ENCODE measurements at regions not wholly inside any gene's neighbourhood (a gene's known extent, or its start where the extent isn't known, plus 50 kb on each side); places are given as distances from the start of the nearest gene placed in this dataset.

DNA sequence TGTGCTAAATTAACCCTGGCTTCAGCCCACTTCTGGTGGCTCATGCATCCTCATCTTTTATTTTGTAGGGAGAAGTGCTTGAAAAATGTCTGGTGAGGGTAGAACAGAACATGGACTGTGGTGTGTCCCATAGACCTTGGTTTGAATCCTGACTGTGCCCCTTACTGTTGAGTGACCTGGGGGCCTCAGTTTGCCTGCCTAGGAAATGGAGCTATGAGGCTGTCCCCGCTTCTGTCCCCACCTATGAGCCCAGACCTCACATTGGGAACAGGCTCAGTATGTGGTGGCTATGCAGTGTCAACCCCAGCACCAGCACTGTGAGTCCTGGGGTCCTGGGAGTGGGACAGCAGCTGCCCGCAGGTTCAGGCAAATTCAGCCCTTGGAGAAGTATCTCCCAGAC lies 186.3 kb upstream of the GSE1 start:
- DNase-seq (ENCODE audit: extremely low read depth in 1 of 11, low read depth in 9 of 11, low spot score in 4 of 11) = no peak

DNA sequence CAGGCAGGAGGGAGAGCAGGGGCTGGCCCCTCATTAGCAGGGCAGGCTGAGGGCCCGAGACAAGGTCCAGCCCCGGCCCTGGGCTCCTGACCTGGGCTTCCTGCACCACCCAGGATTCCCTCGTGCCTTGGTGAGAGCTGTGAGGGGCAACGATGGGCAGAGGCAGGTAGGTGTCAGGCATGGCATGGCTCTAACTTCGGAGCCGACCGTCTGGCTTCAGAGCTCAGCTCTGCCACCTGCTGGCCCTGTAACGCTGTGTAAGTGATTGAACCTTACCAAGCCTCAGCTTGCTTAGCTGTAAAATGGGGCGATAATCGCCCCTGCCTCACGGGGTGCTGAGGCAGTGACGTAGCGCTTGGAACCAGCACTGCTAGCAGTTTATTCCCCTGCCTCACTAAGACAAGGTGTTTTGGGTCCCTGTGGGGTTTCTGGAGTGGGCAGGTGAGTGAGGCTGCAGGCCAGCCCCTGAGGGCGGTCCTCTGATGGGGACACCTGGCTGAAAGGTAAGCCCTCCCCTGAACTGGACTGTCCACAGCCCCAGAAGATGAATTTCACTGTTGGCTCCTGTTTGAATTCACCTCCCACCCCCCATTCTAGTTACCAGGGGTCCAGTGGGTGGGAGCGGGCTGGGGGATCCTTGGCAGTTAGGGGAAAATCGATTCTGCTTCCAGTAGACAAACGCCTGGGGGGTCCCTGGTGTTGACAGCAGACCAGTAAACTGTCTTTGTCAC lies 184.8 kb upstream of the GSE1 start:
- DNase-seq (ENCODE audit: extremely low read depth in 1 of 11, low read depth in 9 of 11, low spot score in 4 of 11) = no peak

DNA sequence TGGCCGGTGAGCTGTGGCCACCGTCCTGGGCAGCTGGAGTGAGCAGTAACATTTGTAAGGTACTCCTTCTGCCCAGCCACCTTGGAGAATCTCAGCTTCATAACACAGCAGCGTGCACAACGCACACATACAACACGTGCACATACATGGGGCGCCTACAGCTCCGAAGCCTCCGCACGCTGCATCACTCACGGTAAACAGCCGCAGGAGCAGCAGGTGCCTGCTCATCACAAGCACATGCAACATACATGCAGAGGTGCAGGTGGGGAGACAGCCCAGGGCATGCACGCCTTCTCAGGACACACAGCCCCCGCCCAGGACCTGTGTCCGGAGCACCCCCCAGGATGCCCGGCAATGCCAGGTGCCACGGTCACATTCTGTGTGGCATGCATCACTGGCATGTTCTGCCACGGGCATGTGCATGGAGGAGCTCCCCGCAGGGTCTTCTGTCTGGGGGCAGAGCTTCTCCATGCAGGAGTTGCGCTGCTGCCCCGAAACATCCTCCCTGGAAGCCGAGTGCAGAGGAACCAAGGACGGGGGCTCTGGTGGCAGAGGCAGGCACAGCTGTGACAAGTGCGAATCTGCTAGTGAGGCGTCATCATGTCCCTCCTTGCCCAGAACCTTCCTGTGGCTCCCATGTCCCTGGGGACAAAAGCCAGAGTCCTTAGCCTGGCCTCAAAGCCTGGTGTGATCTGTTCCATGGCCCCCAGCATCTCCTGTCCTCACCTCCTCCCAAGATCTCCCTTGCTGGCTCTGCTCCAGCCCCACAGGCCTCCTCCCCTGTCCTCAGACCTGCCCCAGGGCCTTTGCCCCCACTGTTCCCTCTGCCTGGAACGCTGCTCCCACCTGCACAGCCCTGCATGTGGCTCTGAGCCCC lies 184.0 kb upstream of the GSE1 start:
- no peak for DNase-seq (ENCODE audit: extremely low read depth in 1 of 11, low read depth in 9 of 11, low spot score in 4 of 11)

DNA sequence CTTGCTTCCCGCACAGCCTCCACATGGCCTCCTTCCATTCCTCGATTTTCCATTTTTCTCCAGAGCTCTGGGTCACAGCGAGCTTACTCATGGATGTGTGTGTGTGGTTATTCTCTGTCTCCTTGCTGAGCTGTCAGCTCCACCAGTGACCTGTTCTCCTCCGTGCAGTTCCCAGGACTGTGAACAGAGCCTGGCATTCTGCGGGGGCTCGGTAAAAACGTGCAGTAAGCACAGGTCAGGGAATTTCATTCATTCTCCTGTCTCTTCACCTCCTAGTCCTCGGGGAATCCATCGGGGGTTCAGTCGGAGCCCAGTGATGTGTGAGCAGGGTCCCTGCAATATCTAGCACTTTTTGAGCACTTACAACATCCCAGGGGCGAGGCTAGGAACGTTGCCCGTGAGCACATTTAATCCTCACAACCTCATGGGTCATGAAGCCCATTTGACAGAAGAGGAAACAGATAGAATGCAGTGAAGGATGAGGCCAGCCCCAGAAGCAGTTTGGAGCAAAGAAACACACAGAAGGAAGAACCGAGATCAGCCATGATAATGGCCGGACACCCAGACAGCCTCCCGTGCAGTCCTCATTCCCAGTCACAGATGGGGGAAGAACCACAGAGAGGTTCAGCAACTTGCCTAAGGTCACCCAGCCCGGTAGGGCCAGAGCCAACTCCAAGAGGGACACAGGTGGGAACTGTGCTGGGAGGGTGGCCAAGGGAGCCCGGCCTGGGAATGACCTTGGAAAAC lies 183.2 kb upstream of the GSE1 start:
- no peak for DNase-seq (ENCODE audit: extremely low read depth in 1 of 11, low read depth in 9 of 11, low spot score in 4 of 11)

- DNase-seq (ENCODE audit: extremely low read depth in 1 of 11, low read depth in 9 of 11, low spot score in 4 of 11) = no peak
Measured at GRCh38 chr16:85430523-85431421, 182.3 kb upstream of the GSE1 start.

DNA sequence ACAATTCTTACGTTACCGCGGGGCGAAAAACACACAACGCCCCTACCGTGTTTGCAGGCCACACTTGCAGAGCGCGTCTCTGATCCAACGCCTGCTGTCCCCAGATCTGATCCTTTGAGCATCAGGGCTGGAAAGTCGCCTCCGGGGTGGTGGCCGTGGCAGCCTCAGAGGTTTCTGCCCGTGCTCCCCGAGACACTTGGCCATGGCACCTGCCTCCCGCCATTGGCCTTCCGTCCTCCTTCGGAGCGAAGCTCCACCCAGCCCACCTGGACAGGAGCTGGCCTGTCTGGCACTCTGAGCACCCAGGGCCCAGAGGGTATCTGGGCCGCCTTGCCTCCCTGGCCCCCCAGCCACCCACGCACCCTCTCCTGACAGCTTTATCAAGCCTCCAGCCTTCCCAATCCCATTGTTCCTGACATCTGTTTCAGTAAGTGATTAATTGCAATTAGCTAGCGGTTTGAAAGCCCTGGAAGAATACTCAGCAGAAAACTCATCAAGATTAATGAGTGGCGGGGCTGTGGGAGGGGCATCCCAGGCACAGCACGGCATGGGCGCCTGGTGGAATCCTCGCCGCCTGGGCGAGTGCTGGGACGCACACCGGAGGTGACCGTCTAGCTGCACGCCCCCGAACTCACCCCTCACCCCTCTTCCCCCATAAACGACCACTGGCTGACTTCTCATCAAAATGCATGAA lies 181.5 kb upstream of the GSE1 start:
- DNase-seq (ENCODE audit: extremely low read depth in 1 of 11, low read depth in 9 of 11, low spot score in 4 of 11) = no peak

DNA sequence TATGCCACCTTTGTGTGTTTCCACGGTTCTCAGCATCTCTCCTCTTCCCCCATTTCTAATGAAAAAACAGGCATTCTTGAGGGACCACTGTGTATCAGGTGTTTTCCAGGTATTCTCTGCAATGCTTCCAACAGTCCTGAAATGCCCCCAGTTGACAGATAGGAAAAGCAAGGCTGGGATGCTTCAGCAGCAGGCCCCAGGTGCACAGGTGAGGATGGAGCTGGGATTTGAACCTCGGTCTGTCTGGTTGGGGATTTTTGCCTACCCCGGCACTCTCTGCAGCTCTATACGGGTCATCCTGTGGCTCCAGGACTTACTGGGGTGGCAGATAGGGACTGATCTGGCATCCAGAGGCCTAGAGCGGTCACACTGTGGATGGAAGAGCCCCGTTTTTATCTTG lies 180.5 kb upstream of the GSE1 start:
- no peak for DNase-seq (ENCODE audit: extremely low read depth in 1 of 11, low read depth in 9 of 11, low spot score in 4 of 11)

DNA sequence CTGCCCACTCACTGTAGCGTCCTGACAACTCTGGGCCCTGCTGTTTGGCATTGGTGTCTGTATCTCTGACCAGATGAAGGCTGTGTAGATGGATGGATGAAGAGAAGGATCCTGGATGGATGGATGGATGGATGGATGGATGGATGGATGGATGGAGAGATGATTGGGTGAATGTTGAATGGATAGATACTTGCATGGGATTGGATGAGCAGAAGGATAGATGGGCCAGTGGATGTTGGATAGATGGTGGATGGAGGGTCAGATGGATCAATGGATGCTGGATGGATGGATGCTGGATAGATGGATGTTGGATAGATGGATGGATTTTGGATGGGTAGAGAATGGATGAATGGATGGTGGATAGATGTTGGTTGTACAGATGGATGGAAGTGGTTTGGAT lies 179.6 kb upstream of the GSE1 start:
- DNase-seq (ENCODE audit: extremely low read depth in 1 of 11, low read depth in 9 of 11, low spot score in 4 of 11) = no peak

GRCh38 chr16:85435286-85435685 lies 177.8 kb upstream of the GSE1 start:
- no peak for DNase-seq (ENCODE audit: extremely low read depth in 1 of 11, low read depth in 9 of 11, low spot score in 4 of 11)

DNA sequence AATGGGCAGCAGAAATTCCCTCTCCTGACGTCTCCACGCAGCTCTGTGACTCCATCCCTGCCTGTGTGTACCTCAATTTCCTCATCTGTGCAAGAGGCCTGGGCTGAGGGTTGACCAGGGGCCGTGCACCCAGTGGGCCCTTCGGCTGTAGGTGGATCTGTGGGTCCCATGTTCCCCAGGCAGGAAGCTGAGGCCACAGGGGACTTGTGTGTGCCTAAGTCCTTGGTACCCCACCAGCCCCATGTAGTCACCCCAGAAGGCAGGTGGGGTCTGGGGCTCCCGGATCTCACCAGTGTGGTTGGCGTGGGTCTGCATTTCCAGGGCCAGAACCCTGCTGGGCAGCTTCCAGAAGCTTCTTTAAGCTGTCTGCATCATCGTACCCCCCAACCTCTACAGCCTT lies 177.4 kb upstream of the GSE1 start:
- DNase-seq (ENCODE audit: extremely low read depth in 1 of 11, low read depth in 9 of 11, low spot score in 4 of 11) = no peak

- no peak for DNase-seq (ENCODE audit: extremely low read depth in 1 of 11, low read depth in 9 of 11, low spot score in 4 of 11)
Measured at GRCh38 chr16:85436207-85436606, 176.9 kb upstream of the GSE1 start.

DNA sequence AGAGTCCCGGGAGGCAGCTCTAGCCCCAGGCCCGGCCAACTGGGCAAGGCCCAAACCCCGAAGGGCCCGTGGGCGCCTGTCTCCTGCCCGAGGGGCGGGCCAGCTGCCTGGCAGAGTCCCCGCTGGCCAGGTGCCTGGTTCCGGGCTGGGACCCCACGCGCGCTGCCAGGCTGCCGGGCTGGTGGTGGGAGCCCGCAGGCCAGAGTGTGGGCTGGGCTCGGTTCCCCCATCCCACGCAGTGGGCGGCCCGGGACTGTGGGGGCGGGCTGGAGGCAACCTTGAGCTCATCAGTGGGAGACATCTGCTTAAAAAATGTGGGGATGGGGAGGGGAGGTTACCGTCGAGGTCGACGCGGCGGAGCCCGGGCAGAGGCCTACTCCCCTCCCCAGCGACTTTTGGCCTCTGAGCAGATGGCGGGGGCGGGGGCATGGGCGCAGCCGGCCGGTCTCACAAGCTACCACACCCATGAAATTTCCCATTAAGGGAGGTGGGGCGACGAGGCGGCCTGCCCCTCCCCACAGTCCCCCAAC lies 176.4 kb upstream of the GSE1 start:
- DNase-seq (ENCODE audit: extremely low read depth in 1 of 11, low read depth in 9 of 11, low spot score in 4 of 11) = no peak

- DNase-seq (ENCODE audit: extremely low read depth in 1 of 11, low read depth in 9 of 11, low spot score in 4 of 11) = peak in 2 of 11 donors; percentile 58 to 59
Measured at GRCh38 chr16:85437166-85438052, 175.7 kb upstream of the GSE1 start.

- no peak for DNase-seq (ENCODE audit: extremely low read depth in 1 of 11, low read depth in 9 of 11, low spot score in 4 of 11)
Measured at GRCh38 chr16:85438981-85439685, 174.0 kb upstream of the GSE1 start.

DNA sequence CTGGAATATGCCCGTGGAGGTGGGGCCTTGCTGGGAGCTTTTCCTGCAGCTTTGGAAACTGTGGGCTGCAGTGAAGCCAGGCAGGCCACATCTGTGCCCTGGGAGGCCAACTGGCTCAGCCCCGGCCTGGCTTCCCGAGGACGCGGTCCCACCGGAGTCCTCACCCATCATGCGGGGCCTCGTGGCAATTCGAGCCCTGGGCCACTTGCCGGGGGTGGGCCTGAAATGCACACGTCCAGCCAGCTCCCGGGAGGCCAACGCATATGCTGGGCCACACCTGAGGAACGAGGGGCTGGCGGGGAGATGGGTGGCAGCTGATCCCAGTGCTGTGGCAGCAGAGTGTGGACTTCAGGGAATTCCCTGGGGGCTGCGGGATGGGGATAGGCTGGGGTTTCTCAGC lies 172.4 kb upstream of the GSE1 start:
- DNase-seq (ENCODE audit: extremely low read depth in 1 of 11, low read depth in 9 of 11, low spot score in 4 of 11) = no peak

DNA sequence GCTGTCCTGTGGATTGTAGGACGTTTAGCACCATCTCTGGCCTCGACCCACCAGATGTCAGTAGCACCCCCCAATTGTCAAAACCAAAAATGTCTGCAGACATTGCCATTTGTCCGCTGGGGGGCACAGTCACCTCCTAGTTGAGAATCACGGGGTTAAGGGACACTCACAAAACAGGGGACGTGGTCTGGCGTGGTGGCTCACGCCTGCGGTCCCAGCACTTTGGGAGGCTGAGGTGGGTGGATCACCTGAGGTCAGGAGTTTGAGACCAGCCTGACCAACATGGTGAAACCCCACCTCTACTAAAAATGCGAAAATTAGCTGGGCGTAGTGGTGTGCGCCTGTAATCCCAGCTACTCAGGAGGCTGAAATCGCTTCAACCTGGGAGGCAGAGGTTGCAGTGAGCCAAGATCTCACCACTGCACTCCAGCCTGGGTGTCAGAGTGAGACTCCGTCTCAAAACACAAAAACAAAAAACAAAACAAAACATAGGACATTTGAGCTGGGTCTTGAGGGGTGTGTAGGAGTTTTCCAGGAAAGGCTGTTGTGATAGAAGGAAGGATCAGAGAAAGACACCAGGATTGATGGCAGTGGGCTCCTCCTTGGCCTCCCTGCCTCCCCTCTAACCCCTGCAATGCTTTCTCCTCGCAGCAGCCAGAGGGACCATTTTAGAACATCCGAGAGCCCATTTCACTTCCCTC lies 171.8 kb upstream of the GSE1 start:
- no peak for DNase-seq (ENCODE audit: extremely low read depth in 1 of 11, low read depth in 9 of 11, low spot score in 4 of 11)

Measured in renal cortex interstitium (tissue), 11 donors.